Smooth muscle cell of the brain vasculature (primary cell): ENCODE measurements at regions not wholly inside any gene's neighbourhood (a gene's known extent, or its start where the extent isn't known, plus 50 kb on each side); places are given as distances from the start of the nearest gene placed in this dataset.
"Not testable (repeated sequence)": the region's sequence is repeated elsewhere in the genome, so short reads cannot be mapped to it uniquely, and the experiment has no call there.

Experiments
- DNase-seq: peaks from one replicate; pipeline ENCODE4 v3.0.0-alpha.2; 2012; ENCODE audit warnings: low read depth, low spot score

- DNase-seq, result no peak
Observed at GRCh38 chr6:91941838-91942237, 1355.0 kb upstream of the MAP3K7 start.

- DNase-seq, result no peak
Observed at GRCh38 chr6:91940801-91941200, 1353.9 kb upstream of the MAP3K7 start.

DNA sequence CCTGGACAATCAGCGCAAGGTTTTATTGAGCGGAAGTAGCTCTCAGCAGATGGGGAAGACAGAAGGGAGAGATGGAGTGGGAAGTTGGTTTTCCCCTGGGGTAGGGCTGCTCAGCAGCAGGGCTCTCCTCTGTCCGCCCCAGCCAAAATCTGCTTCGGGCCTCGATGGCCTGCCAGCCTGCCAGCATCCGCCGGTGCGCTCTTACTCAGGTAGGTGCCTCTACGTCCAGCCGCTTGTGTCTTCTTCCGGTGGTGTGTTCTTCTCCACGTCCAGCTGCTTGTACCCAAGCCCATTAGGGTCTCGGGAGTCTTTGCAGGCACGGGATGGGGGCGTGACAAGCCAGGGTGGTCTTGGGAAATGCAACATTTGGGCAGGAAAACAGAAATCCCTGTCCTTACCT lies 1340.0 kb upstream of the MAP3K7 start:
- no peak for DNase-seq

DNA sequence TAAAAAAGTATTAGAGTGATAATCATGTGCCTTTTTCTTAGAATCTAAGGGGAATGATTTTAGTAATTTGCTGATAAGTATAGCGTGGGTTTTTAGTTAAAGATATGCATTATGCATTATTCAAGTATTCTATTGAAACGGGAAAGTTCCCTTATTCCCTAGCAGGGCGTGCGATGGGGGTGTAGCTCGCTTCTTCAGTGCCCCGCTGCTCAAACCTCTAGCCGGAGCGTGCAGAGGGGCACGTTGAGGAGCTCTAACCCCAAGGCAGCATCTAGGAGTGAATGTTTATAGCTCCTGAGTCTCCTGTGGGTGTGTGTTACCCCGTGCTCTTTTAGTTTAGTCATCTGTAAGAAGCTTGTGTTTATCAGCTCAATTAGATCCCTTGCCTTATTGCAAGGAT lies 1339.5 kb upstream of the MAP3K7 start:
- no peak for DNase-seq

GRCh38 chr6:91911945-91912344 lies 1325.1 kb upstream of the MAP3K7 start:
- no peak for DNase-seq

DNA sequence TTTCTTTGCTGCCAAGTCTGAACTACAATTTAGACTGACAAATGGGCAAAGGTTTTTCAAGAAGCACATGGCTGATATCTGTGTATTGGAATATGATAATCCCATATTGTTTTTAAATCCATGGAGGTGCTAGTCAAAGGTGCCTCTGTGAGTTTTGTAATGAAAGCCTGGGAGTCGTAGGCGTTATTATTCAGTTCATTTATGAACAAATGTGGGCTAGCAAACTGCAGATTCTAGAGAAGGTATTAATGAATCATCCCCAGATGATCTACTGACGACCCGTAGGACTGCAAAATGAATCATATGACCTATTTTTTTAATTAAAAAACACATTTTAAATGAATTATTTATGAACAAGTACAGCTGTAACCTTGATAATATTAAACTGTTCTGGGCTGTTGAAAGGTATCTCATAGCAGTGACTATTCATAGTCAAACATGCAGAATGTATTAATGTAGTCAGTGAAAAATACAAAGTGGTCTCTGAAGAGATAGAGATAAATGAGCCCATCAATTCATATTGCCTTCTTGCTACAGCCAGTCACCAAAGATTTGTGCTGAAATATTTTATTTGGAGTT lies 1317.8 kb upstream of the MAP3K7 start:
- no peak for DNase-seq

- DNase-seq, result no peak
Observed at GRCh38 chr6:91895599-91896285, 1308.9 kb upstream of the MAP3K7 start.

- DNase-seq, result no peak
Observed at GRCh38 chr6:91886183-91886795, 1299.4 kb upstream of the MAP3K7 start.

DNA sequence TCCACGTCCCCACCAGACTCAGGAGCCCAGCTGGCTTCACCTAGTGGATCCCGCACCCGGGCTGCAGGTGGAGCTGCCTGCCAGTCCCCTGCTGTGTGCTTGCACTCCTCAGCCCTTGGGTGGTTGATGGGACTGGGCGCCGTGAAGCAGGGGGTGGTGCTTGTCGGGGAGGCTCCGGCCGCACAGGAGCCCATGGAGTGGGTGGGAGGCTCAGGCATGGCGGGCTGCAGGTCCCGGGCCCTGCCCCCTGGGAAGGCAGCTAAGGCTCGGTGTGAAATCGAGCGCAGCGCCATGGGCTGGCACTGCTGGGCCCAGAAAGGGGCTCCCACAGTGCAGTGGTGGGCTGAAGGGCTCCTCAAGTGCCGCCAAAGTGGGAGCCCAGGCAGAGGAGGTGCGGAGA lies 1294.9 kb upstream of the MAP3K7 start:
- DNase-seq, result not testable (repeated sequence)

GRCh38 chr6:91879386-91879995 lies 1292.6 kb upstream of the MAP3K7 start:
- DNase-seq, result no peak

GRCh38 chr6:91877994-91878393 lies 1291.1 kb upstream of the MAP3K7 start:
- no peak for DNase-seq

DNA sequence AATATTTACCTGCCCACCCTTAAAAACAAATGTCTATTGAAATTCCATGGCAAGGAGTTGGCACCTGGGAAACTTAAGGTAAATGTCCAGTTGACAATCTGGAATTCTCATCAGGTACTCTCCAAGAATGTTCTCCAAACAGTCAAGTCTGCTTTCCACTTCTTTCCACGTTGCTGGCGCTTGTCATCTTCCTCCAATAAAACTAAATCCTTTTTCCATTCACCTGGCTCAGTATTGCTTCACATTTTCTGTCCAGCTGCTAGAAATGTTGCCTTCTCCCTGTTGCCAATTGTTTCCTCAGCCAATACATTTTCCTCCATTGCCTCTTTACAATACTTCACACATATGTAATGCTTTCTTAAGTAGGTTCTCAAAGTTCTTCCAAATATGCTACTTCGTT lies 1288.1 kb upstream of the MAP3K7 start:
- DNase-seq, result no peak

- no peak for DNase-seq
Observed at GRCh38 chr6:91868539-91869202, 1281.8 kb upstream of the MAP3K7 start.

GRCh38 chr6:91865889-91866288 lies 1279.0 kb upstream of the MAP3K7 start:
- DNase-seq, result no peak

DNA sequence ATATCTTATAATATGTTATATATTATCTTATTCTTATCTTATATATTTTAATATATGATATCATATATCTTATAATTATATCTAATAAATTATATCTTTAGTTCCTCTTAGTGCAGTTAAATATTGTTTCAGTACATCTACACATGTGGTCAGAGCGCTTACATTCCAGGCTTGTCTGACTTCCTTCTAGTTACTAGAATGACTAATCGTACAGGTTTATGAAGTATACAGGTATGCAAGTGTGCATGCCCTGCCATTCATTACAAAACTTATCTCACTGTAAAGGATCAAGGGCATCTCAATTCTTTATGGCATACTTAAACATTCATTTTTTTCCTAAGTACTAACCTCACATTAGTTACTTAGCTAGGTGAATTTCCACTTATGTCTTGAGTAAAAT lies 1278.0 kb upstream of the MAP3K7 start:
- DNase-seq, result no peak

GRCh38 chr6:91860541-91861335 lies 1273.9 kb upstream of the MAP3K7 start:
- no peak for DNase-seq

DNA sequence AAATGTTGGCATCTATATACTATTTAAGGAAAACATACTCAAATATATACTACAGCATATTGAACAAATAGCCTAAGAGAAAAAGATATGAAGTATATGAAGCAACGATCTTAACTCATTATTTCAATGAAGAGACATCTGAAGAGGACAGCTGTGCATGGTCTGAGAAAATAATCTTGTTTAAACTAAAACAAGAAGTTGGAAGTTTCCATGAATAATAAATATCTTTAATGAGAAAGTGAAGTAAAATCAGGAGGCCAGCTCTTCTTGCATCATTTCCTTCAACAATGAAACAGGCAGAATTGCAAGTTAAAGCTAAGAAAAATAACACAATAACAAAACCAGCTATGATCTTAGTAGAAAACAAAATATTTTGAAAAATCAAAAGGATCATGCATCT lies 1265.4 kb upstream of the MAP3K7 start:
- no peak for DNase-seq

- no peak for DNase-seq
Observed at GRCh38 chr6:91834813-91835212, 1247.9 kb upstream of the MAP3K7 start.

GRCh38 chr6:91827151-91827550 lies 1240.3 kb upstream of the MAP3K7 start:
- no peak for DNase-seq

GRCh38 chr6:91826128-91826527 lies 1239.3 kb upstream of the MAP3K7 start:
- DNase-seq, result no peak

DNA sequence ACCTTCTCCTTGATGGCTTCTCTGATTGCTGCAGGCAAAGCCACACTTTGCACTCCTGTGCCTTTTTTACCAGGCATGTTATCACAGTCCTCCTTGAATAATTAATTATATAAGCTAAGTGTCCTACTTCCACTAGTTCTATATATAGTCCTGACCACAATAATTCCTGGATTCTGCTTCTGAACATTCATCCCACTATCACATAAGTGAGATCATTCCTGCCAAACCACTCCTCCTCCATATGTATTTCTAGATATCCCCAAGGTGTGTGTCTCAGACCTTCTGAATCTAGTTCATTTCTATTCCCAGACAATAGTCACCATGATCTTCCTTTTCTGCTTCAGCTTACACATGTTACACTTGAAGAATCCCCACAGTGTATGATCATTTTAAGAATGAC lies 1237.5 kb upstream of the MAP3K7 start:
- no peak for DNase-seq

DNA sequence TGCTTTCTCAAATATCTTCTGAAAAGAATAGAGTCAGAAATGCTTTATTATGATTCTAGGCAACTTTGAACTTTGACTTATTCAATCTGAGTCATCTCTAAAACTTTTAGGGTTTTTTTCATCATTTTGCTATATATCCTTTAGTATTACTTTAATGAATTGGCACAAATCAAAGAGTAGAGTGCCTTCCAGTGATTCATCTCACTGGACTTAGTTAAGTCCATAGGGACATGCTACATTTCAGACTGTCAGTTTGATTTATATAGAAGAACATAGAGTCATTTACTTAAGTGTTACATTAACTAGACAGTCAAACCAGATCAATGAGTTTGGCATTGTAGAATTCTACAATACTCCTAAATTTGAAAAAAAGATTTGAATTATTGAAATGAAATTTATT lies 1235.7 kb upstream of the MAP3K7 start:
- DNase-seq, result no peak
